IPS DF 19.7 (cell line): ENCODE measurements at regions not wholly inside any gene's neighbourhood (a gene's known extent, or its start where the extent isn't known, plus 50 kb on each side); places are given as distances from the start of the nearest gene placed in this dataset.
"Not testable (repeated sequence)": the region's sequence is repeated elsewhere in the genome, so short reads cannot be mapped to it uniquely, and the experiment has no call there.

Experiments
- DNase-seq: peaks from one replicate; pipeline ENCODE4 v3.0.0-alpha.2; 2013; ENCODE audit warnings: low read depth, low spot score

GRCh38 chr5:103793595-103794182 lies 231.1 kb upstream of the NUDT12 start:
- no peak for DNase-seq

DNA sequence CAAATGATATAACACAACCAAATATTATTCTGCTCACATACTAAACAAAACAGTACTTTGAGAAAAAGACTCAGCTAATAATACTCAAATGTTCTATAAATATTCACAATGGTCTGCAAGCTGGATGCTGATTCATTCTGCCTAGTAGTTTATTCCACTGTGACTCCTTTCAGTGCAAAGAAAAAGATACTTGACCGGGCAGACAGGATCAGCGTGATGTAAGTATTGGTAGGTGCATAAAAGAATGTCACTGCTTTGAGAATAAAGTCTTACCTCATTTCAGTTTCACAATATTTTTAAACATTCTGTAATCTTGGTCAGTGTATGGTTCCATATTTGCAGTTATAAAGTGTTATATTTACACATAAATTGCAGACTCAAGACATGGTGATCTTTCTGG lies 223.0 kb upstream of the NUDT12 start:
- DNase-seq = no peak

DNA sequence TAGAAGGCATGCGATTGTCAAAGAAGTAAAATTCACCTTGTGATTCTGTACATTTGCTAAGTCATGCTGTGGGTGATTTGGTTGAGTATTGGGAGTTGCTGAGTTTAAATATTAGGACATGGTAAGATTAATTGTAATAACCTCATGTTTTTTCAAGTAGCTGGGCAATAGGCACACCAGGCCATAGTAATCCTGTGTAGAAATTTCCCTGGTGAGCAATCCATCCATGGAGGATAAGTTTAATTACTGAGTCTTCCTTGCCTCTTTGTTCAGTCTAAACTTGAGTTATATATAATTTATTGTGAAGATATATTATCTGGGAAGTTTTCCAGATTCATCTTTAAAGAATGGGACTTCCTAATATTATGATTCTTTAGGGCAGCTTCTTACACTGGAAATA lies 221.1 kb upstream of the NUDT12 start:
- DNase-seq = no peak

DNA sequence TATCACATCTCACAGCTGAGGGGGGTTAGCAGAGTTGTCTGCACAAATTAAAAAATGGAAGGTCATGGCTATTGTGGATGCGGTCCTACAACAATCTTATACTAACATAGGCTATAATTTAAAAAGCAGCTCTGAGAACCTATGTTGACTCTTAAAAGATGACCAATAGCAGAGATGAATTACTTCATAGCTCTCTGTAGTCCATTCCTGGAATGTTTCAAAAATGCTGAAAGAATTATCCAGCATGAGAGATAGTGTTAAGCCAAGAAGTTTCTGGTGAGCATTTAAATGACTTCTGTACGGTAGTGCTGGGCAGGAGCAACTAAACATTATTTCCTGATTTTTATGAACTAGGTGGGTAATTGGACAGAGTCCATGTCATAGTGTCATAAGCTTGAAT lies 218.2 kb upstream of the NUDT12 start:
- DNase-seq = no peak

- DNase-seq = no peak
Measured at GRCh38 chr5:103774721-103775120, 212.1 kb upstream of the NUDT12 start.

- no peak for DNase-seq
Measured at GRCh38 chr5:103772248-103772647, 209.7 kb upstream of the NUDT12 start.

- no peak for DNase-seq
Measured at GRCh38 chr5:103764403-103764802, 201.8 kb upstream of the NUDT12 start.

GRCh38 chr5:103758996-103759395 lies 196.4 kb upstream of the NUDT12 start:
- no peak for DNase-seq

DNA sequence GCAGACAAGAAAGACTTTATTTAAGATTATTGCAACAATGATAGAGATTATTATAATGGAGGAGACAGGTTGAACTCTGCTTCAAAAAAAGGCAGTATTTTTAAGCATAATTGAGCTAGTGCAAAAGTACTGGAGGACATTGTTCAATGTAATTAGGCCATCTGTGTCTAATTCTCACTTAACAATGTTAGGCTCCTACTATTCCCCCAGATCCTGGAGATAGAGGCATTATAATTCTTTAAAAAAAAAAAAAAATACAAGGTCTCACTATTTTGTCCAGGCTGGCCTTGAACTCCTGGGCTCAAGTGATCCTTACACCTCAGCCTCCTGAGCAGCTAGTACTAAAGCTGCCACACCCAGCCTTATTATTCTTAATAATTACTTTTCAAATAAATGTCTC lies 193.4 kb upstream of the NUDT12 start:
- no peak for DNase-seq

DNA sequence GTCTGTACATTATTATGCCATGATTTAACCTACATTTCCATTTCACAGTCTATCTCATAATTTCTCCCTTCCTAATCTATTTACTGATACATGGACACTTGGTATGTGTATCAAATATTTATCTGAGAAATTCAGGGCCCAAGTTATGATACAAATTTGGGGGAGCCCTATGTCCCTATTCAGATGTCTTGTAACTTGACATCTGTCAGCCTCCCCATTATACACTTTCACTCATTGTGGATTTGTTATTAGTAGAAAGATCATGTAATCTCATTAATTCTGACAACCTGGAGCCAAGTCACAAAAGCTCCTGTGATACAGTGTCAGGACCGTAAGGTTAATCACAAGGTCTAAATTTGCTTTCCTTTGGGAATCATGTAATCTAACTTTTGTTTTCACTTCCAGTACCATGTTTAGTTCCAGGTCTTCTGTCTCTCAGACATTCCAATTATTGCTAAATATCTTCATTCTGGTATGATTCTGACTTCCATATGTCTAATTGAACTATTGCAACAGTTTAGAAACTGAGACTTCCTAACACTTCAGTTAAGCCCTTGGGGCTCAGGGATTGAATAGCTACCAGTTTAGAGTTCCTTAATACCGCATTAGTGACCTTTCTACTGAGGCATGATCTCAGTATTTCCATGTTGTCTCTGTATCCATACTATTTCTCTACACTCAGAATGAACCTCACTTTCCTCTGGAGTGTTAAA lies 182.9 kb upstream of the NUDT12 start:
- DNase-seq = no peak

- DNase-seq = no peak
Measured at GRCh38 chr5:103744159-103744558, 181.6 kb upstream of the NUDT12 start.

- DNase-seq = no peak
Measured at GRCh38 chr5:103743421-103743820, 180.8 kb upstream of the NUDT12 start.

GRCh38 chr5:103741984-103742383 lies 179.4 kb upstream of the NUDT12 start:
- DNase-seq = no peak

- DNase-seq = not testable (repeated sequence)
Measured at GRCh38 chr5:103736343-103736742, 173.8 kb upstream of the NUDT12 start.

GRCh38 chr5:103724271-103724670 lies 161.7 kb upstream of the NUDT12 start:
- DNase-seq = no peak

GRCh38 chr5:103721183-103721582 lies 158.6 kb upstream of the NUDT12 start:
- no peak for DNase-seq

- no peak for DNase-seq
Measured at GRCh38 chr5:103718108-103718507, 155.5 kb upstream of the NUDT12 start.

DNA sequence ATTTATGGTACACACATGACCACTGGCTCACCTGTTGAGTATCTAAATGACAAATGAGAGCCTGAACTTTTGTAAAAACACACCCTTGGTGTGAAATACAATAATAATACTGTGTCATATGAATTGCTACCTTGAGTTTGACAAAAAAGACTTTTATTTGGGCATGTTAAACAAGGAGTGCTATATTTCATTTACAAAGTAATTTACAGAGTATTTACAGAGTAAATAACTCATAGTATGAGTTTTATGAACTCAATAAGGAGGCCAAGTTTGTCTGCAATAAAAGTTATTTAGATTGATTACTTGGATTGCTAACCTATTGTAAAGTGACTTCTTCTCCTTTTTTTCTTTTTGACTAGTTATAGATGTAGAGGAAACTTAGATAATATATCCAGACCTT lies 146.0 kb upstream of the NUDT12 start:
- no peak for DNase-seq

DNA sequence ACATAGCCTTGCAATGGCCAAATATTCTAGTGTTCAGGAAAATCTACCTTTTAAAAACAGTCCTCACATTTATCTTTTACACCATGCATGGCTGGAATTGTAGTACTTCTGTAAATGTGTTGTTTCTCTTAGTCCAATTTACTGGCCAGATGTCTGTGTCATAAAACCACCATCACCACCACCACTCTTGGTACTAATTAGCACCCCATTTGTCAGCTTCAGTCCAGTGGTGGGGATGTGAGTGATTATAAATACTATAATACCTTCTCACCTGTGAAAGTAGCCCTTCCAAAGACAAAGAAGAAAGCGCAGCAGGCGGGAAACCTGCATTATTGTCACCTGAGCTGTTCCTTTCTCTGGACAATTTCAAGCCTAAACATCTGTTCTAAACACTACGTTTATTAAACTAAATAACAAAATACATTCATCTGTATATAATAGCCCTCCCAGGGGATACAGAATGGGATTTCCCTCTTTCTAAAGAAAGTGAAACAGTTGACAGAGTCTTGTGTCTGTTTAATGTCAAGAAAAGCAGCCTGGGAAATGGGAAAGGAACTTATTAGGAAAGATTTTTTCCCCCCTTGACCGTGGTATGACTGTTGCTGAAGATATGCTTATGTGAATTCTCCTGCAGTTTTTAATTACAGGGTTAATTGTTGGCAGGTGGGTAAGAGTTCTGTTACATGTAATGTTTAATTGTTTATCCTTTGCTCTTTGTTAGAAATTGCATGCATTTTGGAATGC lies 144.5 kb upstream of the NUDT12 start:
- DNase-seq = no peak

DNA sequence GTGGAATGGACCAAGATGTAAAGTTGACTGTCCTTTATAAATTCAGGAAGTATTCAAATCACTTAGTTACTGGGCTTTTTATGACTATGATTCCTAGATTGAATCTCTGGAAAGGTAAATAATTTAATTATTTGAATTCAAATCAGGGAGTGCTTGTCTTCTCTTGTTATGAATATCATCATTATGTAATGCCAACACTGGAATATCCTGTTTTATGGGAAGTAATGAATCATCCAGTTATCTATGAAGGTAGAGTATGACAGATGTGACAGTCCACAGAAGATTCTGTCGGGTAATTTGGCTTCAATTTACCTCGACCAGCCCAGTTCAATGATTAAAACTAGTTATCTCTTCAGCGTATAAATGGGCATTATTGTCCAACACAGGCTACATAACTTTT lies 141.0 kb upstream of the NUDT12 start:
- DNase-seq = no peak

GRCh38 chr5:103693517-103693916 lies 130.9 kb upstream of the NUDT12 start:
- no peak for DNase-seq

DNA sequence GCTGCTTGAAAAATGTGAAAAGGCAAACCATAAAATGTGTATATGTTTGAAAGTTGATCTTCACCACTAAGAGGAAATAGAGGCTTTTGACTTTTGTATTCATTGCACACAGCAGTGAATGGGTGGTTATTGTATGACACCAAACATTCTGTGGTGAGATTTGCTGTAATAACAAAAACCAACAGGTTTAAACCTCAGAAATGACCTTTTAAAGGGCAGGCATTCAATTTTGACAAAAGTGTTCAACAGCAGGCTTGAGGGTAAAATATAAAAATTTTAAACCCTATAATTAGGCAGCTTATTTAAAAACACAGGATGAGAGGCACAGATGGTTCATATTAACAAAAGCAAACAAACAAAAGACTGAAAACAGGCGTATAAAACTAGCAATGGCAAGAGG lies 128.1 kb upstream of the NUDT12 start:
- no peak for DNase-seq

DNA sequence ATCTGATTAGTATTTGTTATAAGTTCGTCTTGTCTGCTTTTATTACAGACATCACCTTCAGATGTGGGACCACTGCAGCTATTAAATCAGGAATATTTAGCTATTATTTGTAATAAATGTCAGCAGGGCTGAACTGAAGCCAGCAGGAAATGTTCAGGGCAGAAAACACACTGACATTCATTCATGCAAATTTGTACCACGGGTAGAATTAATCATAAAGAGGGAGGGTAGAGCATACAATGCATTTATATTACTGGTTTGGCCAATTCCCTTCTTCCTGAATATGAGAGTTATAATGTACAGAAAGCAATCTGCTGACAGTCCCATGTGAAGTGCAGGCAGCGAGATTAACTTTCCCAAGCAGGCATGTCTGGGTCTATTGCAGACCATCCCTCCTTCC lies 117.3 kb upstream of the NUDT12 start:
- DNase-seq = no peak
